H9 (cell line): ENCODE measurements at regions not wholly inside any gene's neighbourhood (a gene's known extent, or its start where the extent isn't known, plus 50 kb on each side); places are given as distances from the start of the nearest gene placed in this dataset.

Source experiments
- DNase-seq: peaks from one replicate; pipeline ENCODE4 v3.0.0-alpha.2; 2017
- H2AFZ ChIP-seq: one replicate; pipeline ENCODE4 v1.6.1; 2013; ENCODE audit warnings: mild to moderate bottlenecking, low read length, control low read depth, moderate library complexity
- H2AK5ac ChIP-seq: 2 replicates; pipeline ENCODE4 v1.6.1; 2013; ENCODE audit warnings: low read length, control low read depth, mixed read lengths; ENCODE audit not compliant: insufficient read length
- H2BK120ac ChIP-seq: one replicate; pipeline ENCODE4 v1.6.1; 2013; ENCODE audit warnings: low read depth, mild to moderate bottlenecking, low read length, control low read depth, inconsistent platforms; ENCODE audit not compliant: poor library complexity, severe bottlenecking
- H2BK12ac ChIP-seq: 2 replicates; pipeline ENCODE4 v1.6.1; 2013; ENCODE audit warnings: low read length, control low read depth, mixed read lengths, low read depth; ENCODE audit not compliant: insufficient read length
- H2BK15ac ChIP-seq: 2 replicates; pipeline ENCODE4 v1.6.1; 2013; ENCODE audit warnings: low read depth, low read length, control low read depth
- H2BK20ac ChIP-seq: one replicate; pipeline ENCODE4 v1.6.1; 2013; ENCODE audit warnings: low read depth, mild to moderate bottlenecking, low read length, control low read depth, inconsistent platforms; ENCODE audit not compliant: poor library complexity, severe bottlenecking
- H2BK5ac ChIP-seq: 2 replicates; pipeline ENCODE4 v1.6.1; 2013; ENCODE audit warnings: low read length, control low read depth, mixed read lengths; ENCODE audit not compliant: insufficient read length
- H3K14ac ChIP-seq: 2 replicates; pipeline ENCODE4 v1.6.1; 2013; ENCODE audit warnings: low read length, control low read depth; ENCODE audit not compliant: insufficient read depth
- H3K18ac ChIP-seq: 2 replicates; pipeline ENCODE4 v1.6.1; 2013; ENCODE audit warnings: low read depth, mild to moderate bottlenecking, mixed read lengths, low read length, control low read depth; ENCODE audit not compliant: insufficient read length
- H3K23ac ChIP-seq: 2 replicates; pipeline ENCODE4 v1.6.1; 2013; ENCODE audit warnings: low read length, control low read depth, mixed read lengths, low read depth; ENCODE audit not compliant: insufficient read length
- H3K23me2 ChIP-seq: 2 replicates; pipeline ENCODE4 v1.6.1; 2013; ENCODE audit warnings: low read depth, mild to moderate bottlenecking, mixed read lengths, low read length, control low read depth; ENCODE audit not compliant: insufficient read length, poor library complexity, severe bottlenecking
- H3K27ac ChIP-seq: 2 replicates; pipeline ENCODE4 v1.5.1; 2013; ENCODE audit warnings: low read length, control low read depth, mixed read lengths, low read depth; ENCODE audit not compliant: insufficient read length
- H3K27me3 ChIP-seq: 2 replicates; pipeline ENCODE4 v1.6.1; 2013; ENCODE audit warnings: low read length, control low read depth, inconsistent platforms; ENCODE audit not compliant: insufficient read depth
- H3K4ac ChIP-seq: 2 replicates; pipeline ENCODE4 v1.6.1; 2013; ENCODE audit warnings: low read depth, mild to moderate bottlenecking, control low read depth, inconsistent platforms, low read length, moderate library complexity
- H3K4me1 ChIP-seq: 2 replicates; pipeline ENCODE4 v1.6.1; 2013; ENCODE audit warnings: low read length, control low read depth, inconsistent platforms; ENCODE audit not compliant: insufficient read depth
- H3K4me2 ChIP-seq: 2 replicates; pipeline ENCODE4 v1.6.1; 2013; ENCODE audit warnings: low read length, control low read depth, mixed read lengths; ENCODE audit not compliant: insufficient read length, insufficient read depth
- H3K56ac ChIP-seq: 2 replicates; pipeline ENCODE4 v1.6.1; 2013; ENCODE audit warnings: low read depth, mild to moderate bottlenecking, mixed read lengths, low read length, control low read depth; ENCODE audit not compliant: insufficient read length
- H3K79me1 ChIP-seq: 2 replicates; pipeline ENCODE4 v1.6.1; 2013; ENCODE audit warnings: low read depth, mild to moderate bottlenecking, moderate library complexity, low read length, control low read depth, inconsistent platforms; ENCODE audit not compliant: insufficient read depth, poor library complexity, severe bottlenecking
- H3K79me2 ChIP-seq: 2 replicates; pipeline ENCODE4 v1.6.1; 2013; ENCODE audit warnings: low read length, control low read depth, inconsistent platforms; ENCODE audit not compliant: insufficient read depth
- H3K9ac ChIP-seq: 2 replicates; pipeline ENCODE4 v1.6.1; 2013; ENCODE audit warnings: low read length, control low read depth, mixed read lengths; ENCODE audit not compliant: insufficient read length; ENCODE audit errors: extremely low read depth
- H3K9me3 ChIP-seq: one replicate; pipeline ENCODE4 v1.6.1; 2013; ENCODE audit warnings: low read depth, low read length, inconsistent platforms; ENCODE audit not compliant: control insufficient read depth
- H3T11ph ChIP-seq: one replicate; pipeline ENCODE4 v1.6.1; 2013; ENCODE audit warnings: mild to moderate bottlenecking, low read length, control low read depth, inconsistent platforms
- H4K20me1 ChIP-seq: one replicate; pipeline ENCODE4 v1.6.1; 2013; ENCODE audit not compliant: control insufficient read depth, insufficient read length, insufficient read depth
- H4K5ac ChIP-seq: 2 replicates; pipeline ENCODE4 v1.6.1; 2013; ENCODE audit warnings: low read depth, mild to moderate bottlenecking, mixed read lengths, low read length, control low read depth; ENCODE audit not compliant: insufficient read length
- H4K8ac ChIP-seq: replicated peaks from 2 replicates; pipeline ENCODE4 v1.6.1; 2013; ENCODE audit warnings: low read length, control low read depth, mixed read lengths, low read depth; ENCODE audit not compliant: insufficient read length
- H4K91ac ChIP-seq: 2 replicates; pipeline ENCODE4 v1.6.1; 2013; ENCODE audit warnings: low read depth, mild to moderate bottlenecking, moderate library complexity, mixed read lengths, low read length, control low read depth; ENCODE audit not compliant: insufficient read length
- H3K27ac Mint-ChIP-seq, 3 experiments: 2 replicates in 2 of 3; 3 replicates in 1 of 3; pipeline ENCODE4 v1.8.0; 2020 to 2021; ENCODE audit warnings: mixed read lengths in 3 of 3, mild to moderate bottlenecking in 1 of 3, moderate library complexity in 1 of 3
- H3K27me3 Mint-ChIP-seq: 2 replicates; pipeline ENCODE4 v1.8.0; 2021; ENCODE audit warnings: low read depth, mild to moderate bottlenecking, moderate library complexity, mixed read lengths
- H3K36me3 Mint-ChIP-seq, 3 experiments: 2 replicates in 2 of 3; 3 replicates in 1 of 3; pipeline ENCODE4 v1.8.0; 2020 to 2021; ENCODE audit warnings: low read depth in 3 of 3, mixed read lengths in 3 of 3; ENCODE audit not compliant: insufficient read depth in 1 of 3
- H3K4me1 Mint-ChIP-seq, 2 experiments: 2 replicates each; pipeline ENCODE4 v1.8.0; 2020; ENCODE audit warnings: mixed read lengths in 2 of 2
- H3K4me3 Mint-ChIP-seq, 2 experiments: 2 replicates in 1 of 2; 3 replicates in 1 of 2; pipeline ENCODE4 v1.8.0; 2020 to 2021; ENCODE audit warnings: mild to moderate bottlenecking in 2 of 2, mixed read lengths in 2 of 2, moderate library complexity in 1 of 2
- H3K9me3 Mint-ChIP-seq, 2 experiments: 2 replicates in 1 of 2; 3 replicates in 1 of 2; pipeline ENCODE4 v1.8.0; 2020; ENCODE audit warnings: mild to moderate bottlenecking in 2 of 2, mixed read lengths in 2 of 2, moderate library complexity in 1 of 2
- WGBS: extraction: QIAGEN DNeasy Blood & Tissue Kit; methylation state at CpG from one replicate; pipeline ENCODE4 v1.1.7; 2013; ENCODE audit warnings: missing lambda C conversion rate, low lambda C conversion rate, mixed read lengths; ENCODE audit not compliant: insufficient read length; ENCODE audit errors: extremely low coverage; 5-methylcytosine and 5-hydroxymethylcytosine counted together
- TF ChIP-seq, protein P1 (sequence below): fragments of 200-600 bp; sonication (generic); conservative IDR thresholded peaks from 3 replicates; pipeline ENCODE4 v1.8.0; 2021; ENCODE audit warnings: antibody characterized with exemption, mild to moderate bottlenecking

- no peak overlapping the region for H3K4me3 Mint-ChIP-seq
- no peaks in the 10 kb centered on the region for H3K79me2 ChIP-seq
- H4K5ac ChIP-seq, result no peak overlapping the region
- no peaks in the 10 kb centered on the region; a peak in 1 of 7 replicates for H3K36me3 Mint-ChIP-seq
- H2BK5ac ChIP-seq, result no peak overlapping the region
- no peaks in the 10 kb centered on the region for H3K27me3 Mint-ChIP-seq
- no peak overlapping the region for H3K23ac ChIP-seq
- no peak overlapping the region for H2AK5ac ChIP-seq
- no peak overlapping the region for H3K4ac ChIP-seq
- no peak overlapping the region for H4K8ac ChIP-seq
- no peak overlapping the region for H2BK20ac ChIP-seq
- no peak overlapping the region for H2BK15ac ChIP-seq
- no peaks in the 10 kb centered on the region for H3K9me3 ChIP-seq
- H3K27ac ChIP-seq, result no peak overlapping the region
- H3K56ac ChIP-seq, result no peak overlapping the region
- no peaks in the 10 kb centered on the region for H3K23me2 ChIP-seq
- no peak overlapping the region for H3K18ac ChIP-seq
- H3K9ac ChIP-seq, result no peak overlapping the region
- no peaks in the 10 kb centered on the region for H3K79me1 ChIP-seq
- H4K91ac ChIP-seq, result no peak overlapping the region
- WGBS, result no CpG with 5 or more reads among the region's 1 CpG
- no peak overlapping the region for H3T11ph ChIP-seq
- no peak for DNase-seq
- H2BK12ac ChIP-seq, result no peak overlapping the region
- TF ChIP-seq, protein P1, sequence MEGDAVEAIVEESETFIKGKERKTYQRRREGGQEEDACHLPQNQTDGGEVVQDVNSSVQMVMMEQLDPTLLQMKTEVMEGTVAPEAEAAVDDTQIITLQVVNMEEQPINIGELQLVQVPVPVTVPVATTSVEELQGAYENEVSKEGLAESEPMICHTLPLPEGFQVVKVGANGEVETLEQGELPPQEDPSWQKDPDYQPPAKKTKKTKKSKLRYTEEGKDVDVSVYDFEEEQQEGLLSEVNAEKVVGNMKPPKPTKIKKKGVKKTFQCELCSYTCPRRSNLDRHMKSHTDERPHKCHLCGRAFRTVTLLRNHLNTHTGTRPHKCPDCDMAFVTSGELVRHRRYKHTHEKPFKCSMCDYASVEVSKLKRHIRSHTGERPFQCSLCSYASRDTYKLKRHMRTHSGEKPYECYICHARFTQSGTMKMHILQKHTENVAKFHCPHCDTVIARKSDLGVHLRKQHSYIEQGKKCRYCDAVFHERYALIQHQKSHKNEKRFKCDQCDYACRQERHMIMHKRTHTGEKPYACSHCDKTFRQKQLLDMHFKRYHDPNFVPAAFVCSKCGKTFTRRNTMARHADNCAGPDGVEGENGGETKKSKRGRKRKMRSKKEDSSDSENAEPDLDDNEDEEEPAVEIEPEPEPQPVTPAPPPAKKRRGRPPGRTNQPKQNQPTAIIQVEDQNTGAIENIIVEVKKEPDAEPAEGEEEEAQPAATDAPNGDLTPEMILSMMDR, result no peak
- H3K9me3 Mint-ChIP-seq, result peaks cover 0 to 1% of the 10 kb centered on the region in 2 experiments; a peak in 1 of 5 replicates
- no peak overlapping the region for H3K27ac Mint-ChIP-seq
- H3K14ac ChIP-seq, result no peak overlapping the region
- no peaks in the 10 kb centered on the region for H3K27me3 ChIP-seq
- H4K20me1 ChIP-seq, result no peaks in the 10 kb centered on the region
- H3K4me2 ChIP-seq, result no peak overlapping the region
- H3K4me1 Mint-ChIP-seq, result no peaks in the 10 kb centered on the region
- H3K4me1 ChIP-seq, result no peaks in the 10 kb centered on the region
- H2BK120ac ChIP-seq, result no peak overlapping the region
- no peak overlapping the region for H2AFZ ChIP-seq
These were observed 94.0 kb upstream of the MCHR2 start for GRCh38 chr6:100088009-100088408.
